Liver (tissue), 8 donors: ENCODE measurements at regions not wholly inside any gene's neighbourhood (a gene's known extent, or its start where the extent isn't known, plus 50 kb on each side); places are given as distances from the start of the nearest gene placed in this dataset.

Experiments
- DNase-seq: peaks from one replicate; pipeline ENCODE4 v3.0.0-alpha.2; 2017; ENCODE audit warnings: low spot score
- H3K27ac ChIP-seq, 2 donors: one replicate each; pipeline ENCODE4 v1.7.0; 2013; ENCODE audit warnings: inconsistent platforms in 2 of 2, low read length in 2 of 2, control low read depth in 1 of 2, low read depth in 1 of 2, mild to moderate bottlenecking in 1 of 2
- H3K27me3 ChIP-seq, 4 donors: one replicate each; pipeline versions ENCODE4 v1.6.1 to v1.7.0; 2013; ENCODE audit warnings: low read length in 3 of 4, inconsistent platforms in 1 of 4, mild to moderate bottlenecking in 1 of 4, moderate library complexity in 1 of 4; ENCODE audit not compliant: control insufficient read depth in 4 of 4, insufficient read depth in 4 of 4
- H3K36me3 ChIP-seq, 4 donors: one replicate each; pipeline versions ENCODE4 v1.6.1 to v1.7.0; 2013; ENCODE audit warnings: low read length in 3 of 4, mild to moderate bottlenecking in 3 of 4, low read depth in 1 of 4, moderate library complexity in 1 of 4; ENCODE audit not compliant: control insufficient read depth in 4 of 4, insufficient read depth in 3 of 4
- H3K4me1 ChIP-seq, 4 donors: one replicate each; pipeline versions ENCODE4 v1.6.1 to v1.7.0; 2013; ENCODE audit warnings: low read length in 3 of 4, mild to moderate bottlenecking in 3 of 4, moderate library complexity in 1 of 4; ENCODE audit not compliant: control insufficient read depth in 4 of 4, insufficient read depth in 4 of 4
- H3K4me3 ChIP-seq, 3 donors: one replicate each; pipeline versions ENCODE4 v1.6.1 to v1.7.0; 2013; ENCODE audit warnings: low read length in 3 of 3, control low read depth in 1 of 3, low read depth in 1 of 3, mild to moderate bottlenecking in 1 of 3
- H3K9ac ChIP-seq, 2 donors: one replicate each; pipeline ENCODE4 v1.7.0; 2013; ENCODE audit warnings: low read length in 2 of 2, mild to moderate bottlenecking in 2 of 2, moderate library complexity in 2 of 2, control low read depth in 1 of 2, low read depth in 1 of 2
- H3K9me3 ChIP-seq, 4 donors: one replicate each; pipeline versions ENCODE4 v1.6.1 to v1.7.0; 2013; ENCODE audit warnings: low read length in 3 of 4; ENCODE audit not compliant: control insufficient read depth in 4 of 4
- EGR1 ChIP-seq, 2 donors: IDR thresholded peaks; 2 replicates each; pipeline ENCODE4 v1.6.1; 2016 to 2018; ENCODE audit warnings: antibody characterized with exemption in 2 of 2, low read depth in 2 of 2
- FOXA1 ChIP-seq: IDR thresholded peaks from 2 replicates; pipeline ENCODE4 v1.6.1; 2016; ENCODE audit warnings: antibody characterized with exemption
- FOXA2 ChIP-seq: IDR thresholded peaks from 2 replicates; pipeline ENCODE4 v1.6.1; 2016; ENCODE audit warnings: antibody characterized with exemption
- GABPA ChIP-seq, 2 donors: IDR thresholded peaks in 1 of 2; conservative IDR thresholded peaks in 1 of 2; 2 replicates each; pipeline ENCODE4 v1.6.1; 2016; ENCODE audit warnings: antibody characterized with exemption in 2 of 2, mild to moderate bottlenecking in 1 of 2, moderate library complexity in 1 of 2
- HNF4A ChIP-seq, 2 donors: conservative IDR thresholded peaks; 2 replicates each; pipeline ENCODE4 v1.6.1; 2016; ENCODE audit warnings: antibody characterized with exemption in 2 of 2, mild to moderate bottlenecking in 2 of 2
- HNF4G ChIP-seq: IDR thresholded peaks from 2 replicates; pipeline ENCODE4 v1.6.1; 2016; ENCODE audit warnings: antibody characterized with exemption
- JUND ChIP-seq, 2 donors: IDR thresholded peaks; 2 replicates each; pipeline ENCODE4 v1.6.1; 2016; ENCODE audit warnings: antibody characterized with exemption in 2 of 2
- NR2F2 ChIP-seq: IDR thresholded peaks from 2 replicates; pipeline ENCODE4 v1.6.1; 2016; ENCODE audit warnings: antibody characterized with exemption
- RAD21 ChIP-seq, 2 donors: IDR thresholded peaks; 2 replicates each; pipeline ENCODE4 v1.6.1; 2016; ENCODE audit warnings: antibody characterized with exemption in 2 of 2, mild to moderate bottlenecking in 2 of 2
- RXRA ChIP-seq, 2 donors: IDR thresholded peaks; 2 replicates each; pipeline ENCODE4 v1.6.1; 2017 to 2018; ENCODE audit warnings: antibody characterized with exemption in 2 of 2, mild to moderate bottlenecking in 1 of 2
- SP1 ChIP-seq: IDR thresholded peaks from 2 replicates; pipeline ENCODE4 v1.6.1; 2018; ENCODE audit warnings: antibody characterized with exemption, mild to moderate bottlenecking
- TAF1 ChIP-seq: conservative IDR thresholded peaks from 2 replicates; pipeline ENCODE4 v1.6.1; 2016; ENCODE audit warnings: antibody characterized with exemption, mild to moderate bottlenecking
- YY1 ChIP-seq: IDR thresholded peaks from 2 replicates; pipeline ENCODE4 v1.6.1; 2016; ENCODE audit warnings: antibody characterized with exemption, mild to moderate bottlenecking
- WGBS: extraction: QIAGEN DNeasy Blood & Tissue Kit; methylation state at CpG from one replicate; pipeline ENCODE4 v1.1.7; 2013; 5-methylcytosine and 5-hydroxymethylcytosine counted together
- TF ChIP-seq, protein P1 (sequence below): IDR thresholded peaks from 2 replicates; pipeline ENCODE4 v1.6.1; 2016; ENCODE audit warnings: antibody characterized with exemption, mild to moderate bottlenecking
- TF ChIP-seq, protein P2 (sequence below): IDR thresholded peaks from 2 replicates; pipeline ENCODE4 v1.6.1; 2016; ENCODE audit warnings: antibody characterized with exemption
- TF ChIP-seq, protein P3 (sequence below): IDR thresholded peaks from 2 replicates; pipeline ENCODE4 v1.6.1; 2016; ENCODE audit warnings: antibody characterized with exemption
- TF ChIP-seq, protein P4 (sequence below): fragments of 150-350 bp; IDR thresholded peaks from 2 replicates; pipeline ENCODE4 v1.5.1; 2017; ENCODE audit warnings: improper control_type of control experiment, low read depth, low read length; ENCODE audit not compliant: missing input control
- TF ChIP-seq, protein P5 (sequence below): IDR thresholded peaks from 2 replicates; pipeline ENCODE4 v1.6.1; 2016; ENCODE audit warnings: antibody characterized with exemption
- donor health status: healthy.
- donor health status: healthy.
- donor health status: healthy.
- donor health status: healthy.
- donor health status: healthy.

DNA sequence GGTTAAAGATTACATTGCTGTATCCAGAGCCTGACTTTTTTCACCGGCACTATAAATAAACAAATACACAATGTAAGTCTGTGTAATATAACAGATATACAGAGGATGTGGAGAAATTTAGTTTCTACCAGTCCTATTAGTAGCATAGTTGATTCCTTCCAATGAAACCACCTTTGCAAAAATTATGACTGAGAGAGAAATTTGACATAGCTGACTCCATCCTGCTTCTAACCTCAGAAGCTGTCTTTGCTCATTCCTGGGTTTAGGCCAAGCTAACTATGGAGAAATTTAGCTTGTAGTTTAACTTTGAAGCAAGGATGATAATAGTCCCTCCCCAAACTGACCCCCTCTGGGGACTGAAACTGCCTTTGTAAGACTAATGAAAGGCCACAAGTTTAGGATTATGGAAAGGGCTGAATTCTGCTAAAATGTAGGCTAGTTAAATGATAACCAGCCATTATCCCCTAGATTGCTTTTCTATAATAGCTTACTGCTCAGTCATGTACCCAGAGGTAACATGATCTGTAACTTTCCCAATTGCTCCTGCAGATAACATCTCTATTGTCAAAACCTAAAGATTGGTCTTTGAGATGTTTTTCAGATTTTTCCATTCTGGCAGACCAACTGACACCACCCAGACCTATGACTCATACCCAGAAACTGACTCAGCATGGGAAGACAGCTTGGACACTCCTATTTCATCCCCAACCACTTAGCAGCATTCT is 172.8 kb upstream of the ARG1 start:
- H3K36me3 ChIP-seq, result no peaks in the 10 kb centered on the region
- no peak for TF ChIP-seq EGR1 (IDR thresholded peaks at IDR 0.05; ENCODE audit: low read depth in 2 of 2)

DNA sequence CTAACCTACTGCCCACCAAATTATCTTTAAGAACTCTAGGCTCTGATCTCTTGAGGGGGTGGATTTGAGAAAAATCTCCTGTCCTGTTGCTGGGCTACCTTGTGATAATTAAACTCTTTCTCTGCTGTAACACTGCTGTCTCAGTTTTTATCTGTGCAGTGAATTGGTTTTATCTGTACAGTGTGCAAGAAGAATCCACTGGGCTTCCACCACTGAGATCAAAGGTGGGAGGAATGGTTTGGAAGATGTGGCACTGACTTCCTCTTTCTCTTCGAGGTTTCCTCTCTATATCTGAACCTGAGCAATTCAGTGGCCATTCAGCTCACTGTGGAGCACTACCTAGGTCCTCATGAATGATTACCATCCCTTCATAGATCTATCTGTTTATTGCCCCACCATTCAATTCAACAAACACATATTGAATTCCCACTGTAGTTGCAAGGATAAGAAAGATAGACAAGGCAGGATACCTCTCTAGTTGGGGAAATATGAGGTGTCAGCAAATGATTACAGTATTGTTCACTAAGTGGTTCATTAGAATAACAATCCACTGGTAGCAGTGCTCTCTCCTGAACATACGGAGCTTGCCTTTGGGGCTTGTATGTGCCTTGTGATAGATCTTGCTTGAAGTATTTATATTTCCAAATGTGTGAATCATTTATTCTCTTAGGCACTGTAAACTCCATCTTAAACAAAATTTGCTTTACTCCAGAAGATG is 172.1 kb upstream of the ARG1 start:
- DNase-seq, result no peak
- Histone ChIP-seq H3K27me3 (no peaks in the 10 kb centered on the region), H3K27ac (no peak overlapping the region), H3K4me3 (no peak overlapping the region), H3K9ac (no peak overlapping the region), H3K36me3 (no peaks in the 10 kb centered on the region), H3K4me1 (no peaks in the 10 kb centered on the region), H3K9me3 (peaks cover 0 to 10% (median 3%) of the 10 kb centered on the region in 4 donors)
- whole genome bisulfite sequencing, result 91% methylated on average over 2 of the region's 2 CpGs
- TF ChIP-seq RAD21 (IDR thresholded peaks at IDR 0.05) (no peak), YY1 (no peak), SP1 (no peak), GABPA (IDR thresholded peaks at IDR 0.05 in 1 of 2, conservative IDR thresholded peaks at IDR 0.05 in 1 of 2) (no peak), NR2F2 (no peak), HNF4A (conservative IDR thresholded peaks at IDR 0.05) (no peak), HNF4G (no peak), JUND (IDR thresholded peaks at IDR 0.05) (no peak), FOXA1 (no peak), RXRA (IDR thresholded peaks at IDR 0.05) (no peak), EGR1 (IDR thresholded peaks at IDR 0.05; ENCODE audit: low read depth in 2 of 2) (no peak), TAF1 (no peak), FOXA2 (no peak)
- TF ChIP-seq, protein P1, sequence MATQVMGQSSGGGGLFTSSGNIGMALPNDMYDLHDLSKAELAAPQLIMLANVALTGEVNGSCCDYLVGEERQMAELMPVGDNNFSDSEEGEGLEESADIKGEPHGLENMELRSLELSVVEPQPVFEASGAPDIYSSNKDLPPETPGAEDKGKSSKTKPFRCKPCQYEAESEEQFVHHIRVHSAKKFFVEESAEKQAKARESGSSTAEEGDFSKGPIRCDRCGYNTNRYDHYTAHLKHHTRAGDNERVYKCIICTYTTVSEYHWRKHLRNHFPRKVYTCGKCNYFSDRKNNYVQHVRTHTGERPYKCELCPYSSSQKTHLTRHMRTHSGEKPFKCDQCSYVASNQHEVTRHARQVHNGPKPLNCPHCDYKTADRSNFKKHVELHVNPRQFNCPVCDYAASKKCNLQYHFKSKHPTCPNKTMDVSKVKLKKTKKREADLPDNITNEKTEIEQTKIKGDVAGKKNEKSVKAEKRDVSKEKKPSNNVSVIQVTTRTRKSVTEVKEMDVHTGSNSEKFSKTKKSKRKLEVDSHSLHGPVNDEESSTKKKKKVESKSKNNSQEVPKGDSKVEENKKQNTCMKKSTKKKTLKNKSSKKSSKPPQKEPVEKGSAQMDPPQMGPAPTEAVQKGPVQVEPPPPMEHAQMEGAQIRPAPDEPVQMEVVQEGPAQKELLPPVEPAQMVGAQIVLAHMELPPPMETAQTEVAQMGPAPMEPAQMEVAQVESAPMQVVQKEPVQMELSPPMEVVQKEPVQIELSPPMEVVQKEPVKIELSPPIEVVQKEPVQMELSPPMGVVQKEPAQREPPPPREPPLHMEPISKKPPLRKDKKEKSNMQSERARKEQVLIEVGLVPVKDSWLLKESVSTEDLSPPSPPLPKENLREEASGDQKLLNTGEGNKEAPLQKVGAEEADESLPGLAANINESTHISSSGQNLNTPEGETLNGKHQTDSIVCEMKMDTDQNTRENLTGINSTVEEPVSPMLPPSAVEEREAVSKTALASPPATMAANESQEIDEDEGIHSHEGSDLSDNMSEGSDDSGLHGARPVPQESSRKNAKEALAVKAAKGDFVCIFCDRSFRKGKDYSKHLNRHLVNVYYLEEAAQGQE, result no peak
- TF ChIP-seq, protein P2, sequence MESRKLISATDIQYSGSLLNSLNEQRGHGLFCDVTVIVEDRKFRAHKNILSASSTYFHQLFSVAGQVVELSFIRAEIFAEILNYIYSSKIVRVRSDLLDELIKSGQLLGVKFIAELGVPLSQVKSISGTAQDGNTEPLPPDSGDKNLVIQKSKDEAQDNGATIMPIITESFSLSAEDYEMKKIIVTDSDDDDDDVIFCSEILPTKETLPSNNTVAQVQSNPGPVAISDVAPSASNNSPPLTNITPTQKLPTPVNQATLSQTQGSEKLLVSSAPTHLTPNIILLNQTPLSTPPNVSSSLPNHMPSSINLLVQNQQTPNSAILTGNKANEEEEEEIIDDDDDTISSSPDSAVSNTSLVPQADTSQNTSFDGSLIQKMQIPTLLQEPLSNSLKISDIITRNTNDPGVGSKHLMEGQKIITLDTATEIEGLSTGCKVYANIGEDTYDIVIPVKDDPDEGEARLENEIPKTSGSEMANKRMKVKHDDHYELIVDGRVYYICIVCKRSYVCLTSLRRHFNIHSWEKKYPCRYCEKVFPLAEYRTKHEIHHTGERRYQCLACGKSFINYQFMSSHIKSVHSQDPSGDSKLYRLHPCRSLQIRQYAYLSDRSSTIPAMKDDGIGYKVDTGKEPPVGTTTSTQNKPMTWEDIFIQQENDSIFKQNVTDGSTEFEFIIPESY, result no peak
- TF ChIP-seq, protein P3, sequence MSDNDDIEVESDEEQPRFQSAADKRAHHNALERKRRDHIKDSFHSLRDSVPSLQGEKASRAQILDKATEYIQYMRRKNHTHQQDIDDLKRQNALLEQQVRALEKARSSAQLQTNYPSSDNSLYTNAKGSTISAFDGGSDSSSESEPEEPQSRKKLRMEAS, result no peak
- TF ChIP-seq, protein P4, sequence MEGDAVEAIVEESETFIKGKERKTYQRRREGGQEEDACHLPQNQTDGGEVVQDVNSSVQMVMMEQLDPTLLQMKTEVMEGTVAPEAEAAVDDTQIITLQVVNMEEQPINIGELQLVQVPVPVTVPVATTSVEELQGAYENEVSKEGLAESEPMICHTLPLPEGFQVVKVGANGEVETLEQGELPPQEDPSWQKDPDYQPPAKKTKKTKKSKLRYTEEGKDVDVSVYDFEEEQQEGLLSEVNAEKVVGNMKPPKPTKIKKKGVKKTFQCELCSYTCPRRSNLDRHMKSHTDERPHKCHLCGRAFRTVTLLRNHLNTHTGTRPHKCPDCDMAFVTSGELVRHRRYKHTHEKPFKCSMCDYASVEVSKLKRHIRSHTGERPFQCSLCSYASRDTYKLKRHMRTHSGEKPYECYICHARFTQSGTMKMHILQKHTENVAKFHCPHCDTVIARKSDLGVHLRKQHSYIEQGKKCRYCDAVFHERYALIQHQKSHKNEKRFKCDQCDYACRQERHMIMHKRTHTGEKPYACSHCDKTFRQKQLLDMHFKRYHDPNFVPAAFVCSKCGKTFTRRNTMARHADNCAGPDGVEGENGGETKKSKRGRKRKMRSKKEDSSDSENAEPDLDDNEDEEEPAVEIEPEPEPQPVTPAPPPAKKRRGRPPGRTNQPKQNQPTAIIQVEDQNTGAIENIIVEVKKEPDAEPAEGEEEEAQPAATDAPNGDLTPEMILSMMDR, result no peak
- TF ChIP-seq, protein P5, sequence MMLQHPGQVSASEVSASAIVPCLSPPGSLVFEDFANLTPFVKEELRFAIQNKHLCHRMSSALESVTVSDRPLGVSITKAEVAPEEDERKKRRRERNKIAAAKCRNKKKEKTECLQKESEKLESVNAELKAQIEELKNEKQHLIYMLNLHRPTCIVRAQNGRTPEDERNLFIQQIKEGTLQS, result no peak

More for the DNA sequence above, 172.8 kb upstream of the ARG1 start:
- H3K9me3 ChIP-seq, result peaks cover 0 to 10% (median 3%) of the 10 kb centered on the region in 4 donors
- no peaks in the 10 kb centered on the region for H3K4me1 ChIP-seq
- DNase-seq, result no peak
- no peaks in the 10 kb centered on the region for H3K27me3 ChIP-seq
- H3K27ac ChIP-seq, result no peak overlapping the region
- no peak overlapping the region for H3K9ac ChIP-seq
- no peak overlapping the region for H3K4me3 ChIP-seq
- 46% methylated on average over 1 of the region's 1 CpG for WGBS
